Vagina (tissue), 2 donors: ENCODE measurements at regions not wholly inside any gene's neighbourhood (a gene's known extent, or its start where the extent isn't known, plus 50 kb on each side); places are given as distances from the start of the nearest gene placed in this dataset.
"Not testable (repeated sequence)": the region's sequence is repeated elsewhere in the genome, so short reads cannot be mapped to it uniquely, and the experiment has no call there.

ENCODE experiments used
- DNase-seq, 2 donors: peaks; one replicate each; pipeline ENCODE4 v3.0.0-alpha.2; 2017; ENCODE audit errors: extremely low spot score in 2 of 2
- H3K27ac ChIP-seq: fragments of 200-600 bp; sonication (generic); one replicate; pipeline ENCODE4 v1.5.1; 2019
- H3K27me3 ChIP-seq: fragments of 200-600 bp; sonication (generic); one replicate; pipeline ENCODE4 v1.5.1; 2019
- H3K36me3 ChIP-seq, 2 donors: fragments of 200-600 bp; sonication (generic); one replicate each; pipeline ENCODE4 v1.5.1; 2017 to 2019
- H3K4me1 ChIP-seq: fragments of 200-600 bp; sonication (generic); one replicate; pipeline ENCODE4 v1.5.1; 2019
- H3K4me3 ChIP-seq, 2 donors: fragments of 200-600 bp; sonication (generic); 1 replicate in 1 of 2; 2 replicates in 1 of 2; pipeline ENCODE4 v1.5.1; 2016 to 2019
- H3K9me3 ChIP-seq: fragments of 200-600 bp; sonication (generic); one replicate; pipeline ENCODE4 v1.5.1; 2019
- CTCF ChIP-seq, 3 experiments: fragments of 450-650 bp in 2 of 3; fragments of 200-600 bp in 1 of 3; sonication (generic) in 1 of 3; IDR thresholded peaks; one replicate each; pipeline ENCODE4 v1.5.1; 2017 to 2019; ENCODE audit warnings: antibody characterized with exemption in 3 of 3, mild to moderate bottlenecking in 2 of 3, moderate library complexity in 2 of 3
- POLR2A ChIP-seq, 2 donors: fragments of 450-650 bp; IDR thresholded peaks; one replicate each; pipeline ENCODE4 v1.6.1; 2017; ENCODE audit warnings: antibody characterized with exemption in 2 of 2, mild to moderate bottlenecking in 2 of 2, moderate library complexity in 2 of 2
- POLR2AphosphoS5 ChIP-seq, 2 donors: sonication (generic); formaldehyde crosslinking; IDR thresholded peaks; one replicate each; pipeline ENCODE4 v1.9.0; 2017; ENCODE audit warnings: antibody characterized with exemption in 2 of 2, mild to moderate bottlenecking in 2 of 2, low read depth in 1 of 2; ENCODE audit not compliant: insufficient read depth in 1 of 2
- intact Hi-C: fragments of 100-400 bp; cut with DNase I; formaldehyde crosslinking; loops from one replicate; pipeline ENCODE4 v1.15.1; 2023

GRCh38 chrX:110512341-110512740, 153.7 kb downstream of the RTL9 start:
- DNase-seq = no peak
- intact Hi-C loops = no loop called here
- TF ChIP-seq CTCF (IDR thresholded peaks at IDR 0.05) (no peak), POLR2A (IDR thresholded peaks at IDR 0.05) (no peak), POLR2AphosphoS5 (IDR thresholded peaks at IDR 0.05; ENCODE audit: insufficient read depth in 1 of 2, low read depth in 1 of 2) (no peak)
- Histone ChIP-seq H3K27ac (no peak overlapping the region), H3K27me3 (no peaks in the 10 kb centered on the region), H3K36me3 (no peaks in the 10 kb centered on the region), H3K9me3 (no peaks in the 10 kb centered on the region), H3K4me1 (no peaks in the 10 kb centered on the region), H3K4me3 (no peak overlapping the region)

- no peaks in the 10 kb centered on the region for H3K36me3 ChIP-seq
- no peaks in the 10 kb centered on the region for H3K9me3 ChIP-seq
- DNase-seq = no peak
- intact Hi-C loops = no loop called here
- no peak overlapping the region for H3K27ac ChIP-seq
- H3K4me1 ChIP-seq = no peaks in the 10 kb centered on the region
- no peak overlapping the region for H3K4me3 ChIP-seq
- TF ChIP-seq CTCF (IDR thresholded peaks at IDR 0.05) (no peak), POLR2AphosphoS5 (IDR thresholded peaks at IDR 0.05; ENCODE audit: insufficient read depth in 1 of 2, low read depth in 1 of 2) (no peak), POLR2A (IDR thresholded peaks at IDR 0.05) (no peak)
- H3K27me3 ChIP-seq = no peaks in the 10 kb centered on the region
Measured at GRCh38 chrX:110514509-110514908, 155.9 kb downstream of the RTL9 start.

GRCh38 chrX:110519501-110519900, 160.9 kb downstream of the RTL9 start:
- DNase-seq = no peak
- Histone ChIP-seq H3K36me3 (no peaks in the 10 kb centered on the region), H3K27me3 (no peaks in the 10 kb centered on the region), H3K4me3 (no peak overlapping the region), H3K9me3 (no peaks in the 10 kb centered on the region), H3K27ac (no peak overlapping the region), H3K4me1 (no peaks in the 10 kb centered on the region)
- intact Hi-C loops = no loop called here
- TF ChIP-seq POLR2A (IDR thresholded peaks at IDR 0.05) = no peak
- no peak for TF ChIP-seq CTCF (IDR thresholded peaks at IDR 0.05)
- no peak for TF ChIP-seq POLR2AphosphoS5 (IDR thresholded peaks at IDR 0.05; ENCODE audit: insufficient read depth in 1 of 2, low read depth in 1 of 2)

- no peaks in the 10 kb centered on the region for H3K36me3 ChIP-seq
- no peaks in the 10 kb centered on the region for H3K4me1 ChIP-seq
- no peak for DNase-seq
- no peak overlapping the region for H3K4me3 ChIP-seq
- intact Hi-C loops = no loop called here
- no peaks in the 10 kb centered on the region for H3K9me3 ChIP-seq
- TF ChIP-seq POLR2A (IDR thresholded peaks at IDR 0.05) (no peak), CTCF (IDR thresholded peaks at IDR 0.05) (no peak), POLR2AphosphoS5 (IDR thresholded peaks at IDR 0.05; ENCODE audit: insufficient read depth in 1 of 2, low read depth in 1 of 2) (no peak)
- H3K27ac ChIP-seq = no peak overlapping the region
- H3K27me3 ChIP-seq = no peaks in the 10 kb centered on the region
Measured at GRCh38 chrX:110519906-110520452, 161.3 kb downstream of the RTL9 start.

GRCh38 chrX:110520652-110521051, 162.0 kb downstream of the RTL9 start:
- H3K4me3 ChIP-seq, H3K27me3 ChIP-seq, intact Hi-C loops: not testable (repeated sequence)

More at GRCh38 chrX:110520652-110521051, 162.0 kb downstream of the RTL9 start:
- not testable (repeated sequence) for H3K27ac ChIP-seq, DNase-seq, H3K36me3 ChIP-seq, H3K9me3 ChIP-seq, H3K4me1 ChIP-seq
